Spleen (tissue), 11 donors: ENCODE measurements at regions not wholly inside any gene's neighbourhood (a gene's known extent, or its start where the extent isn't known, plus 50 kb on each side); places are given as distances from the start of the nearest gene placed in this dataset.

Source experiments
- DNase-seq: peaks from one replicate; pipeline ENCODE4 v3.0.0-alpha.2; 2020
- H3K27ac ChIP-seq, 8 donors: fragments of 200-600 bp; sonication (generic) in 7 of 8; 1 replicate in 4 of 8; 2 replicates in 4 of 8; pipeline versions ENCODE4 v1.5.0 to v1.8.0; 2016 to 2021; ENCODE audit warnings: inconsistent platforms in 4 of 8, mild to moderate bottlenecking in 4 of 8, moderate library complexity in 1 of 8
- H3K27me3 ChIP-seq, 7 donors: fragments of 200-600 bp; sonication (generic) in 6 of 7; replicated peaks in 1 of 7; 1 replicate in 4 of 7; 2 replicates in 3 of 7; pipeline versions ENCODE4 v1.5.0 to v1.8.0; 2016 to 2021; ENCODE audit warnings: inconsistent platforms in 3 of 7, mild to moderate bottlenecking in 1 of 7
- H3K36me3 ChIP-seq, 6 donors: fragments of 200-600 bp; sonication (generic) in 5 of 6; 1 replicate in 4 of 6; 2 replicates in 2 of 6; pipeline versions ENCODE4 v1.5.0 to v1.8.0; 2016 to 2021; ENCODE audit warnings: inconsistent platforms in 2 of 6
- H3K4me1 ChIP-seq, 6 donors: fragments of 200-600 bp; sonication (generic) in 5 of 6; 1 replicate in 3 of 6; 2 replicates in 3 of 6; pipeline versions ENCODE4 v1.5.0 to v1.8.0; 2016 to 2021; ENCODE audit warnings: inconsistent platforms in 3 of 6
- H3K4me3 ChIP-seq, 8 donors: fragments of 200-600 bp; sonication (generic) in 7 of 8; 1 replicate in 4 of 8; 2 replicates in 4 of 8; pipeline versions ENCODE4 v1.5.0 to v1.8.0; 2016 to 2021; ENCODE audit warnings: inconsistent platforms in 4 of 8, mild to moderate bottlenecking in 4 of 8, moderate library complexity in 2 of 8
- H3K9me3 ChIP-seq, 8 donors: fragments of 200-600 bp; sonication (generic) in 7 of 8; 1 replicate in 4 of 8; 2 replicates in 4 of 8; pipeline versions ENCODE4 v1.5.0 to v1.8.0; 2016 to 2021; ENCODE audit warnings: inconsistent platforms in 4 of 8
- POLR2A ChIP-seq, 3 donors: fragments of 450-650 bp; IDR thresholded peaks; one replicate each; pipeline ENCODE4 v1.5.1; 2017; ENCODE audit warnings: antibody characterized with exemption in 3 of 3, mild to moderate bottlenecking in 1 of 3
- POLR2AphosphoS5 ChIP-seq, 3 donors: sonication (generic); formaldehyde crosslinking; IDR thresholded peaks; one replicate each; pipeline ENCODE4 v1.5.1; 2017; ENCODE audit warnings: antibody characterized with exemption in 3 of 3
- WGBS, 5 donors: extraction: QIAGEN DNeasy Blood & Tissue Kit in 3 of 5; methylation state at CpG; one replicate each; pipeline versions ENCODE4 v1.1.5 to v1.1.7; 2013 to 2018; 5-methylcytosine and 5-hydroxymethylcytosine counted together
- intact Hi-C: fragments of 100-400 bp; cut with DNase I; formaldehyde crosslinking; loops from one replicate; pipeline ENCODE4 v1.15.0; 2023; ENCODE audit warnings: low total_unique reads
- TF ChIP-seq, protein P1 (sequence below), 11 experiments: fragments of 200-600 bp in 7 of 11; fragments of 450-650 bp in 4 of 11; sonication (generic) in 4 of 11; IDR thresholded peaks in 8 of 11; conservative IDR thresholded peaks in 3 of 11; 1 replicate in 7 of 11; 2 replicates in 4 of 11; pipeline versions ENCODE4 v1.4.0 to v1.8.0; 2016 to 2021; ENCODE audit warnings: antibody characterized with exemption in 11 of 11, inconsistent platforms in 4 of 11, mild to moderate bottlenecking in 1 of 11
- donor health status: healthy with polysubstance abuse.
- donor health status: DM: no; HTN: no; CAD: no; lungs with moderate emphysema.
- donor health status: DM: no; HTN: no; CAD: no.
- donor health status: Bipolar disorder and iron deficiency.
- donor health status: healthy.
- donor health status: DM: no; HTN: no; CAD: no.
- donor health status: DM: yes; HTN: yes; CAD: no.

DNA sequence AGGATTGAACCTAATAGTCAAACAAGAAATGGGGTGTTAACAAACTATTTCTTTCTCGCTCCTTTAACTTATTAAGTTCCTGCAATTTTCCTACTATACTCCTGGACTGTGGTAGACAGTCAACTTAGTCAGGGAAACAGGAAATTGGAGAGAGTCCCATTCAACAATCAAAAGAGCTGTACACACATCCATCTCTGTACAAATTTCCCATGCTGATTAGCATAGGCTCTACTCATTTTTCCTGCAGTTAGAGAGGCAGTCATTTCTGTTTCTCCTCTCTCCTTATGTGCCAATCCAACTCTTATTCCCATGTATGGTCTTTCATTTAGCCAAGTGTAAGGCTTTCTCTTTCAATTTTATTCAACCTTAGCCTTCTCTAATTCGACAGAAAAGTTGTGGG is 1168.5 kb upstream of the FLRT2 start:
- Histone ChIP-seq H3K27ac (no peak overlapping the region), H3K36me3 (no peaks in the 10 kb centered on the region), H3K4me1 (no peaks in the 10 kb centered on the region), H3K27me3 (no peaks in the 10 kb centered on the region), H3K9me3 (peaks cover 0 to 30% (median 14%) of the 10 kb centered on the region in 8 donors), H3K4me3 (no peak overlapping the region)
- no peak for DNase-seq
- TF ChIP-seq POLR2A (IDR thresholded peaks at IDR 0.05) (no peak), POLR2AphosphoS5 (IDR thresholded peaks at IDR 0.05) (no peak)
- TF ChIP-seq, protein P1, sequence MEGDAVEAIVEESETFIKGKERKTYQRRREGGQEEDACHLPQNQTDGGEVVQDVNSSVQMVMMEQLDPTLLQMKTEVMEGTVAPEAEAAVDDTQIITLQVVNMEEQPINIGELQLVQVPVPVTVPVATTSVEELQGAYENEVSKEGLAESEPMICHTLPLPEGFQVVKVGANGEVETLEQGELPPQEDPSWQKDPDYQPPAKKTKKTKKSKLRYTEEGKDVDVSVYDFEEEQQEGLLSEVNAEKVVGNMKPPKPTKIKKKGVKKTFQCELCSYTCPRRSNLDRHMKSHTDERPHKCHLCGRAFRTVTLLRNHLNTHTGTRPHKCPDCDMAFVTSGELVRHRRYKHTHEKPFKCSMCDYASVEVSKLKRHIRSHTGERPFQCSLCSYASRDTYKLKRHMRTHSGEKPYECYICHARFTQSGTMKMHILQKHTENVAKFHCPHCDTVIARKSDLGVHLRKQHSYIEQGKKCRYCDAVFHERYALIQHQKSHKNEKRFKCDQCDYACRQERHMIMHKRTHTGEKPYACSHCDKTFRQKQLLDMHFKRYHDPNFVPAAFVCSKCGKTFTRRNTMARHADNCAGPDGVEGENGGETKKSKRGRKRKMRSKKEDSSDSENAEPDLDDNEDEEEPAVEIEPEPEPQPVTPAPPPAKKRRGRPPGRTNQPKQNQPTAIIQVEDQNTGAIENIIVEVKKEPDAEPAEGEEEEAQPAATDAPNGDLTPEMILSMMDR (IDR thresholded peaks at IDR 0.05 in 8 of 11, conservative IDR thresholded peaks at IDR 0.05 in 3 of 11), result no peak
- intact Hi-C loops, result no loop called here
- 63 to 72% (median 63%) methylated on average over 2 of the region's 2 CpGs for WGBS, 5 donors

DNA sequence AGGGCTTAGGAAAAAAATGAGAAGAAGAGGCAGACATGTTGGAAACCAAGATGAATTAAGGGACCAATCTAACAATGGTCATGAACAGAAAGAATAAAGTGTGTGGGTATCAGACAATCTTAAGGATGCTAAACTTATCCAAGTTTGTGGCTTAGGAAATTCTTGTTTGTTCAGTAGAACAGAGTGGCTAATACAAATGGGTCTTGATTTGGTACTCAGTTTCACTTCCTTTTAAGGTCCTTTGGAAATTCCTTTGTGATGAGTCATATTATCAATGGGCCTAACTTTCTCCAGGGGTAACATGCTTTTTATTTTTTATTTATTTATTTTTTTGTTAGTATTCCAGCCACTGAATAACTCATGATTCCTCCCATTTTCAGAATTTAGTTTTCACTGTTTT is 1154.7 kb upstream of the FLRT2 start:
- peaks cover 0 to 11% (median 3%) of the 10 kb centered on the region in 8 donors for H3K9me3 ChIP-seq
- DNase-seq, result no peak
- intact Hi-C loops, result no loop called here
- no peaks in the 10 kb centered on the region for H3K27me3 ChIP-seq
- no peak overlapping the region for H3K4me3 ChIP-seq
- no peaks in the 10 kb centered on the region for H3K36me3 ChIP-seq
- H3K27ac ChIP-seq, result no peak overlapping the region
- TF ChIP-seq POLR2AphosphoS5 (IDR thresholded peaks at IDR 0.05), result no peak
- TF ChIP-seq POLR2A (IDR thresholded peaks at IDR 0.05), result no peak
- TF ChIP-seq, protein P1 (IDR thresholded peaks at IDR 0.05 in 8 of 11, conservative IDR thresholded peaks at IDR 0.05 in 3 of 11), result no peak
- H3K4me1 ChIP-seq, result no peaks in the 10 kb centered on the region

DNA sequence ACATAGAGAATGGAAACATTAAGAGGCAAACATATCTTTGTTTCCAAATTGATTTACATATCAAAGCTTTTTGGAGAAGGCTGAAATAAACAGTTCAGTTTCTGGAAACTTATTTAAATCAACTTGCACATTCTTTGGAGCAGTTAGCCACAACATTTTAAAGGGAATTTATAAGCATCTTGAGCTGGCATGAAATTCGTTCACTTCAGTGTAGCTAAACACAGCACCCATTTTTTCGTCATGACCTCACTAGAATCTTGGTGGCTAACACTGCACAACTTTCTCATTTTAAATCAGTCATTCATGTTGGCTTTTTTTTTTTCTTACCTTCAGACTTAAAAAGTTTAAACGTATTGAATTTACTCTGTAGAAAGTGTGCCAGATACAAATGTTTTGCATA is 1139.9 kb upstream of the FLRT2 start:
- Histone ChIP-seq H3K36me3 (no peaks in the 10 kb centered on the region), H3K9me3 (peaks cover 0 to 42% (median 27%) of the 10 kb centered on the region in 8 donors), H3K27ac (no peak overlapping the region), H3K4me3 (no peak overlapping the region), H3K27me3 (no peaks in the 10 kb centered on the region), H3K4me1 (no peaks in the 10 kb centered on the region)
- intact Hi-C loops, result no loop called here
- 78 to 89% (median 82%) methylated on average over 3 of the region's 3 CpGs for WGBS, 5 donors
- DNase-seq, result no peak
- TF ChIP-seq POLR2A (IDR thresholded peaks at IDR 0.05) (no peak), POLR2AphosphoS5 (IDR thresholded peaks at IDR 0.05) (no peak)
- TF ChIP-seq, protein P1 (IDR thresholded peaks at IDR 0.05 in 8 of 11, conservative IDR thresholded peaks at IDR 0.05 in 3 of 11), result no peak

DNA sequence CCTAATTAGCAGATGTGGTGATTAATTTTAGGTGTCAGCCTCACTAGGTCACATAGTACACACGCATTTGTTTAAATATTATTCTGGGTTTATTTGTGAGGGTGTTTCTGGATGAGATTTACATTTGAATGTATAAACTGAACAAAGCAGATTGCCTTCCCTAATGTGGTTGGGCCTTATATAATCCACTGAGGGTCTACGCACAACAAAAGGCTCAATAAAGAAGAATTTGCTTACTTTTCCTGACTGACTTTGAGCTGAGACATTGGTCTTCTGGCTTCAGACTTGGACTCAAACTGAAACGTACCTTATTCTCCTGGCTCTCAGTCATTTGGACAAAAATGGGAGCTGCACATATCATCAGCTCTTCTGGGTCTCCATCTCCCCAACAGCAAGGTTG is 1132.3 kb upstream of the FLRT2 start:
- intact Hi-C loops, result no loop called here
- 78 to 93% (median 79%) methylated on average over 3 of the region's 3 CpGs for WGBS, 5 donors
- Histone ChIP-seq H3K9me3 (peaks cover 0 to 57% (median 28%) of the 10 kb centered on the region in 8 donors), H3K4me1 (no peaks in the 10 kb centered on the region), H3K36me3 (no peaks in the 10 kb centered on the region), H3K4me3 (no peak overlapping the region), H3K27me3 (no peaks in the 10 kb centered on the region), H3K27ac (no peak overlapping the region)
- TF ChIP-seq POLR2A (IDR thresholded peaks at IDR 0.05) (no peak), POLR2AphosphoS5 (IDR thresholded peaks at IDR 0.05) (no peak)
- TF ChIP-seq, protein P1 (IDR thresholded peaks at IDR 0.05 in 8 of 11, conservative IDR thresholded peaks at IDR 0.05 in 3 of 11), result no peak
- no peak for DNase-seq
